Stomach (tissue), 8 donors: ENCODE measurements at regions not wholly inside any gene's neighbourhood (a gene's known extent, or its start where the extent isn't known, plus 50 kb on each side); places are given as distances from the start of the nearest gene placed in this dataset.

Source experiments
- DNase-seq, 2 donors: peaks; one replicate each; pipeline versions ENCODE4 v3.0.0 to v3.0.0-alpha.2; 2013 to 2019
- H3K27ac ChIP-seq, 5 donors: fragments of 200-600 bp in 4 of 5; sonication (generic) in 4 of 5; one replicate each; pipeline ENCODE4 v1.5.1; 2013 to 2019; ENCODE audit warnings: mild to moderate bottlenecking in 1 of 5, moderate library complexity in 1 of 5
- H3K27me3 ChIP-seq, 3 donors: fragments of 200-600 bp; sonication (generic); one replicate each; pipeline ENCODE4 v1.5.1; 2017 to 2019; ENCODE audit warnings: mixed run types in 1 of 3
- H3K36me3 ChIP-seq, 4 donors: fragments of 200-600 bp; sonication (generic); 1 replicate in 3 of 4; 2 replicates in 1 of 4; pipeline ENCODE4 v1.5.1; 2016 to 2019
- H3K4me1 ChIP-seq, 4 donors: fragments of 200-600 bp; sonication (generic); one replicate each; pipeline ENCODE4 v1.5.1; 2016 to 2019
- H3K4me3 ChIP-seq, 4 donors: fragments of 200-600 bp; sonication (generic) in 3 of 4; one replicate each; pipeline ENCODE4 v1.5.1; 2016 to 2019; ENCODE audit warnings: mild to moderate bottlenecking in 1 of 4
- H3K9me3 ChIP-seq, 4 donors: fragments of 200-600 bp; sonication (generic); one replicate each; pipeline ENCODE4 v1.5.1; 2016 to 2019
- CTCF ChIP-seq, 7 experiments: fragments of 450-650 bp in 4 of 7; fragments of 200-600 bp in 3 of 7; sonication (generic) in 3 of 7; IDR thresholded peaks; one replicate each; pipeline ENCODE4 v1.5.1; 2016 to 2019; ENCODE audit warnings: antibody characterized with exemption in 7 of 7, control low read depth in 2 of 7, mild to moderate bottlenecking in 1 of 7
- EP300 ChIP-seq: sonication (generic); formaldehyde crosslinking; IDR thresholded peaks from one replicate; pipeline ENCODE4 v1.6.1; 2017; ENCODE audit warnings: antibody characterized with exemption
- POLR2A ChIP-seq, 4 donors: fragments of 450-650 bp; IDR thresholded peaks; one replicate each; pipeline ENCODE4 v1.6.1; 2016; ENCODE audit warnings: antibody characterized with exemption in 4 of 4, control low read depth in 2 of 4, mild to moderate bottlenecking in 1 of 4, moderate library complexity in 1 of 4
- POLR2AphosphoS5 ChIP-seq, 3 donors: sonication (generic); formaldehyde crosslinking; IDR thresholded peaks; one replicate each; pipeline ENCODE4 v1.6.1; 2016; ENCODE audit warnings: antibody characterized with exemption in 3 of 3
- WGBS, 5 donors: extraction: QIAGEN DNeasy Blood & Tissue Kit in 3 of 5; methylation state at CpG; one replicate each; pipeline versions ENCODE4 v1.1.5 to v1.1.7; 2013 to 2018; 5-methylcytosine and 5-hydroxymethylcytosine counted together
- intact Hi-C: fragments of 100-400 bp; cut with DNase I; formaldehyde crosslinking; loops from one replicate; pipeline ENCODE4 v1.15.1; 2023; ENCODE audit warnings: low total_unique reads
- donor health status: healthy with polysubstance abuse.
- donor health status: Bipolar disorder and iron deficiency.
- donor health status: healthy.

GRCh38 chr13:64505336-64505910, 2724.7 kb downstream of the PCDH9 start:
- WGBS, 5 donors, result 60 to 67% (median 61%) methylated on average over 4 of the region's 4 CpGs
- H3K4me3 ChIP-seq, result no peak overlapping the region

GRCh38 chr13:64488731-64489130, 2741.4 kb downstream of the PCDH9 start:
- TF ChIP-seq POLR2AphosphoS5 (IDR thresholded peaks at IDR 0.05) (no peak), POLR2A (IDR thresholded peaks at IDR 0.05) (no peak), CTCF (IDR thresholded peaks at IDR 0.05) (no peak), EP300 (no peak)
- no peaks in the 10 kb centered on the region for H3K4me1 ChIP-seq

More at GRCh38 chr13:64505336-64505910, 2724.7 kb downstream of the PCDH9 start:
- Histone ChIP-seq H3K36me3 (no peaks in the 10 kb centered on the region), H3K27me3 (no peaks in the 10 kb centered on the region), H3K27ac (no peak overlapping the region), H3K4me1 (no peaks in the 10 kb centered on the region), H3K9me3 (no peaks in the 10 kb centered on the region)
- DNase-seq, result peak in 1 of 2 donors; percentile 1
- intact Hi-C loops, result no loop called here
- TF ChIP-seq CTCF (IDR thresholded peaks at IDR 0.05), result no peak
- TF ChIP-seq POLR2A (IDR thresholded peaks at IDR 0.05), result no peak
- no peak for TF ChIP-seq POLR2AphosphoS5 (IDR thresholded peaks at IDR 0.05)
- no peak for TF ChIP-seq EP300

GRCh38 chr13:64482373-64482772, 2747.8 kb downstream of the PCDH9 start:
- no peaks in the 10 kb centered on the region for H3K36me3 ChIP-seq
- TF ChIP-seq POLR2AphosphoS5 (IDR thresholded peaks at IDR 0.05), result no peak
- no peak for TF ChIP-seq CTCF (IDR thresholded peaks at IDR 0.05)
- no peak for TF ChIP-seq POLR2A (IDR thresholded peaks at IDR 0.05)
- TF ChIP-seq EP300, result no peak
- H3K4me3 ChIP-seq, result no peak overlapping the region
- 77 to 99% (median 88%) methylated on average over 3 of the region's 3 CpGs for WGBS, 5 donors
- DNase-seq, result no peak
- intact Hi-C loops, result no loop called here
- H3K9me3 ChIP-seq, result no peaks in the 10 kb centered on the region
- no peaks in the 10 kb centered on the region for H3K27me3 ChIP-seq
- no peaks in the 10 kb centered on the region for H3K4me1 ChIP-seq
- H3K27ac ChIP-seq, result no peak overlapping the region

More at GRCh38 chr13:64488731-64489130, 2741.4 kb downstream of the PCDH9 start:
- DNase-seq, result no peak
- H3K9me3 ChIP-seq, result no peaks in the 10 kb centered on the region
- no peak overlapping the region for H3K4me3 ChIP-seq
- H3K27ac ChIP-seq, result no peak overlapping the region
- intact Hi-C loops, result no loop called here
- no peaks in the 10 kb centered on the region for H3K27me3 ChIP-seq
- no peaks in the 10 kb centered on the region for H3K36me3 ChIP-seq

- intact Hi-C loops, result no loop called here
- DNase-seq, result no peak
- Histone ChIP-seq H3K27ac (no peak overlapping the region), H3K27me3 (no peaks in the 10 kb centered on the region), H3K36me3 (no peaks in the 10 kb centered on the region), H3K9me3 (peaks cover 0 to 7% (median 0%) of the 10 kb centered on the region in 4 donors), H3K4me3 (no peak overlapping the region), H3K4me1 (no peaks in the 10 kb centered on the region)
- TF ChIP-seq POLR2A (IDR thresholded peaks at IDR 0.05), result no peak
- 0 to 9% (median 3%) methylated on average over 1 of the region's 1 CpG for WGBS, 5 donors
Measured at GRCh38 chr13:64480672-64481071, 2749.5 kb downstream of the PCDH9 start.

- TF ChIP-seq EP300 (no peak), POLR2A (IDR thresholded peaks at IDR 0.05) (no peak), POLR2AphosphoS5 (IDR thresholded peaks at IDR 0.05) (no peak), CTCF (IDR thresholded peaks at IDR 0.05) (no peak)
- 68 to 84% (median 82%) methylated on average over 1 of the region's 1 CpG for WGBS, 5 donors
- DNase-seq, result no peak
- Histone ChIP-seq H3K36me3 (no peaks in the 10 kb centered on the region), H3K27ac (no peak overlapping the region), H3K27me3 (no peaks in the 10 kb centered on the region), H3K9me3 (peaks cover 0 to 12% (median 0%) of the 10 kb centered on the region in 4 donors), H3K4me1 (no peaks in the 10 kb centered on the region), H3K4me3 (no peak overlapping the region)
- intact Hi-C loops, result no loop called here
Measured at GRCh38 chr13:64480211-64480610, 2749.9 kb downstream of the PCDH9 start.
